ENCODE measurements at regions not wholly inside any gene's neighbourhood (a gene's known extent, or its start where the extent isn't known, plus 50 kb on each side); places are given as distances from the start of the nearest gene placed in this dataset.

GRCh38 chr13:106110241-106110855 lies 425.1 kb downstream of the EFNB2 start:
- H3K4me3 ChIP-seq (ENCODE audit: low read depth in 1 of 3, low read length in 3 of 3), result no peak overlapping the region
- no peaks in the 10 kb centered on the region for H3K4me1 ChIP-seq (ENCODE audit: control insufficient read depth in 3 of 3, insufficient read depth in 2 of 3, low read depth in 1 of 3, low read length in 2 of 3)
- no peak for FAIRE-seq
- no peaks in the 10 kb centered on the region for H3K36me3 ChIP-seq (ENCODE audit: control insufficient read depth in 3 of 3, insufficient read depth in 2 of 3, low read depth in 1 of 3, low read length in 3 of 3)
- no peaks in the 10 kb centered on the region for H3K9me3 ChIP-seq (ENCODE audit: control insufficient read depth in 2 of 2, insufficient read depth in 1 of 2, low read depth in 1 of 2, low read length in 1 of 2)
- 91 to 98% (median 93%) methylated on average over 8 of the region's 8 CpGs for WGBS, 3 donors
- H3K27me3 ChIP-seq (ENCODE audit: control insufficient read depth in 3 of 3, insufficient read depth in 3 of 3, low read length in 3 of 3), result no peaks in the 10 kb centered on the region
- DNase-seq, result no peak
- H3K27ac ChIP-seq (ENCODE audit: low read depth in 1 of 3, low read length in 2 of 3), result no peak overlapping the region

DNA sequence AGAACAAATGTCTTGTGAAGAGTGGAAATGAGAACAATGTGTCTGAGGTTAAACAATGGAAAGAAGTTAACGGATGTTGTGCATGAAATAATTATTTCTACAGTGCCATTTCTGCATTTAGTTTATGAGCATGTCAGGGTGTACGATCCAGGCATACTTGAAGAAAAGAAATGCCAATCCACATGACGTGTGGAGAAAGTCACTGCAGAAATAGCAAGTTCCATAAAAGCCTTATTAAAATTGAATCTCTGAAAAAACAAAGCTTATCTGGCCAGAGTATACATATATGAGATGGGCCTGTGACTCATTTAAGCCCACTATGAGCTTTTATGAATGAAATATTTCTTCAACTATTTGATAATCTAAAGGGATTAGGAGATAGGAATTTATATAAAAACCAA lies 426.1 kb downstream of the EFNB2 start:
- no peaks in the 10 kb centered on the region for H3K9me3 ChIP-seq (ENCODE audit: control insufficient read depth in 2 of 2, insufficient read depth in 1 of 2, low read depth in 1 of 2, low read length in 1 of 2)
- H3K27me3 ChIP-seq (ENCODE audit: control insufficient read depth in 3 of 3, insufficient read depth in 3 of 3, low read length in 3 of 3), result no peaks in the 10 kb centered on the region
- WGBS, 3 donors, result 80 to 89% (median 88%) methylated on average over 3 of the region's 3 CpGs
- H3K4me1 ChIP-seq (ENCODE audit: control insufficient read depth in 3 of 3, insufficient read depth in 2 of 3, low read depth in 1 of 3, low read length in 2 of 3), result no peaks in the 10 kb centered on the region
- H3K36me3 ChIP-seq (ENCODE audit: control insufficient read depth in 3 of 3, insufficient read depth in 2 of 3, low read depth in 1 of 3, low read length in 3 of 3), result no peaks in the 10 kb centered on the region
- FAIRE-seq (no peak), DNase-seq (no peak)
- H3K4me3 ChIP-seq (ENCODE audit: low read depth in 1 of 3, low read length in 3 of 3), result no peak overlapping the region
- H3K27ac ChIP-seq (ENCODE audit: low read depth in 1 of 3, low read length in 2 of 3), result no peak overlapping the region

DNA sequence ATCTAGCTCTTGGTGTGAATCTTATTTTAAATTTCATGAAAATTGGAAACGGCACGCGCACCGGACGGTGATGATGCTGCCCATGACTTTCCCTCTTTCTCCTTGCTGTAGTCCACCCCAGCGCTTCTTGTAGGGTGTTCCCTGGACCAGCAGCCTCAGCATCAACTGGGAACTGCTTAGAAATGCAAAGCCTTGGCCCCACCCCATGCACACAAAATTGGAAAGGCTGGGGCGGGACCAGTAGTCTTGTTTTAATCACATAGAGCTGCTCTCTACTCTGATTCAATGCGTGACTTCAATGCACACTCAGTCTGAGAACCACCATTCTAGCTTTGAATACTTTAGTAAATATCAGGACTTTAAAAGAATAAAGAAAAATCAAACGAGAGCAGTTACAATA lies 427.1 kb downstream of the EFNB2 start:
- Histone ChIP-seq H3K9me3 (ENCODE audit: control insufficient read depth in 2 of 2, insufficient read depth in 1 of 2, low read depth in 1 of 2, low read length in 1 of 2) (no peaks in the 10 kb centered on the region), H3K4me1 (ENCODE audit: control insufficient read depth in 3 of 3, insufficient read depth in 2 of 3, low read depth in 1 of 3, low read length in 2 of 3) (peaks cover 0 to 5% (median 4%) of the 10 kb centered on the region in 3 donors), H3K27me3 (ENCODE audit: control insufficient read depth in 3 of 3, insufficient read depth in 3 of 3, low read length in 3 of 3) (no peaks in the 10 kb centered on the region), H3K36me3 (ENCODE audit: control insufficient read depth in 3 of 3, insufficient read depth in 2 of 3, low read depth in 1 of 3, low read length in 3 of 3) (no peaks in the 10 kb centered on the region), H3K4me3 (ENCODE audit: low read depth in 1 of 3, low read length in 3 of 3) (no peak overlapping the region), H3K27ac (ENCODE audit: low read depth in 1 of 3, low read length in 2 of 3) (no peak overlapping the region)
- DNase-seq, result no peak
- no peak for FAIRE-seq
- 90 to 94% (median 93%) methylated on average over 9 of the region's 9 CpGs for WGBS, 3 donors

DNA sequence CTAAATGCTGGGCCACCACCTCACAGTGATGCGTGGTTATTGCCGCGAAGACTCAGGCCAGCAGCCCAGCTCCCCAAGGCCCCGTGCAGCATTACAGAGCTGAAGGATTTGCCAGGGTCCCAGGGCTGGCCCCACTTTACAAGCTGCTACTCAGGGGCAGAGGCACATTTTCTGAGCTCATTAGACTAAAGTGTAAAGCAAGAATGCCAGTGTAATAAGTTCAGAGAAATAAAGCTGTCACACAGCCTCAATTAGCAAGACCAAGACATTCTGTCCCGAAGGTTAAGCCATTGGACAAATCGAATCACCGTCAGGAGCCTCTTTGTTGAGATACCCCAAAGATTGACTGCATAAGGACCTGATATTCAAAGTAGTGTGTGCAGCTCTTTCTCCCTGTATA lies 428.4 kb downstream of the EFNB2 start:
- peaks cover 0 to 6% (median 4%) of the 10 kb centered on the region in 3 donors for H3K4me1 ChIP-seq (ENCODE audit: control insufficient read depth in 3 of 3, insufficient read depth in 2 of 3, low read depth in 1 of 3, low read length in 2 of 3)

GRCh38 chr13:106105153-106105552 lies 430.3 kb downstream of the EFNB2 start:
- 80 to 96% (median 87%) methylated on average over 1 of the region's 1 CpG for WGBS, 3 donors
- Histone ChIP-seq H3K27me3 (ENCODE audit: control insufficient read depth in 3 of 3, insufficient read depth in 3 of 3, low read length in 3 of 3) (no peaks in the 10 kb centered on the region), H3K9me3 (ENCODE audit: control insufficient read depth in 2 of 2, insufficient read depth in 1 of 2, low read depth in 1 of 2, low read length in 1 of 2) (no peaks in the 10 kb centered on the region), H3K27ac (ENCODE audit: low read depth in 1 of 3, low read length in 2 of 3) (no peak overlapping the region), H3K36me3 (ENCODE audit: control insufficient read depth in 3 of 3, insufficient read depth in 2 of 3, low read depth in 1 of 3, low read length in 3 of 3) (no peaks in the 10 kb centered on the region), H3K4me1 (ENCODE audit: control insufficient read depth in 3 of 3, insufficient read depth in 2 of 3, low read depth in 1 of 3, low read length in 2 of 3) (peaks cover 0 to 14% (median 4%) of the 10 kb centered on the region in 3 donors), H3K4me3 (ENCODE audit: low read depth in 1 of 3, low read length in 3 of 3) (no peak overlapping the region)
- DNase-seq, result no peak
- no peak for FAIRE-seq

More for the DNA sequence above, 428.4 kb downstream of the EFNB2 start:
- Histone ChIP-seq H3K4me3 (ENCODE audit: low read depth in 1 of 3, low read length in 3 of 3) (no peak overlapping the region), H3K9me3 (ENCODE audit: control insufficient read depth in 2 of 2, insufficient read depth in 1 of 2, low read depth in 1 of 2, low read length in 1 of 2) (no peaks in the 10 kb centered on the region), H3K27me3 (ENCODE audit: control insufficient read depth in 3 of 3, insufficient read depth in 3 of 3, low read length in 3 of 3) (no peaks in the 10 kb centered on the region), H3K36me3 (ENCODE audit: control insufficient read depth in 3 of 3, insufficient read depth in 2 of 3, low read depth in 1 of 3, low read length in 3 of 3) (no peaks in the 10 kb centered on the region), H3K27ac (ENCODE audit: low read depth in 1 of 3, low read length in 2 of 3) (no peak overlapping the region)
- 94 to 96% (median 94%) methylated on average over 7 of the region's 7 CpGs for WGBS, 3 donors
- DNase-seq (no peak), FAIRE-seq (no peak)

DNA sequence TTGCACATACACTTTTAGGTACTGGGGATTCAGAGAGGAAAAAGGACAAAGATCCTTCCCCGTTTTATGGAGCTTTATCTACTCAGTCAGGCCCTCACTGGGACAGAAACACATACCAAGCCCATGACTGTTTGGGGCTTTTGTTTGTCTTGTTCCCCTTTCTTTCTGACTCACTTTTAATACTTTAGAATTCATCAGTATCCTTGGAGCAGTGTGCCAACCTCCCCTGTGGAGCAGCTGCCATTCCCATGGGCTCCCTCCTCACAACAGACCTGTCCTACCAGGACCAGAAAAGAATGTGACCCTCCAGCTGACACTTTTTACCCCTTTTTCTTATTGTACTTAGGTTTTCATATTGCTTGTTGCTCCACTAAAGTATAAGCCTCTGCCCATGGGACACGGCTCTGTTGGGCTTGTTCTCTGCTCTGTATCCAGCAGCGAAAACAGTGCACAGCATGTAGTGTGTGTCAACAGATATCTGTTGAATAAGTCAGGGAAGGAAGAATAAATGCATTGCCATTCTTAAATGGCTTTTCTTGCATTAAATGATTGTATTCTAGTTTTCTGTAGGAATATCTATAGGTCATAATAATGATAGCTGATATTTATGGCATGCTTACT lies 431.1 kb downstream of the EFNB2 start:
- H3K4me1 ChIP-seq (ENCODE audit: control insufficient read depth in 3 of 3, insufficient read depth in 2 of 3, low read depth in 1 of 3, low read length in 2 of 3), result peaks cover 0 to 20% (median 4%) of the 10 kb centered on the region in 3 donors
- DNase-seq, result peak; percentile 36 to 61
- FAIRE-seq, result no peak
- no peaks in the 10 kb centered on the region for H3K27me3 ChIP-seq (ENCODE audit: control insufficient read depth in 3 of 3, insufficient read depth in 3 of 3, low read length in 3 of 3)
- WGBS, 3 donors, result 69 to 75% (median 74%) methylated on average over 3 of the region's 3 CpGs
- no peak overlapping the region for H3K4me3 ChIP-seq (ENCODE audit: low read depth in 1 of 3, low read length in 3 of 3)
- no peaks in the 10 kb centered on the region for H3K36me3 ChIP-seq (ENCODE audit: control insufficient read depth in 3 of 3, insufficient read depth in 2 of 3, low read depth in 1 of 3, low read length in 3 of 3)
- peak overlapping the region in 1 of 3 donors; percentile 29 for H3K27ac ChIP-seq (ENCODE audit: low read depth in 1 of 3, low read length in 2 of 3)
- H3K9me3 ChIP-seq (ENCODE audit: control insufficient read depth in 2 of 2, insufficient read depth in 1 of 2, low read depth in 1 of 2, low read length in 1 of 2), result no peaks in the 10 kb centered on the region

GRCh38 chr13:106103779-106104178 lies 431.7 kb downstream of the EFNB2 start:
- Histone ChIP-seq H3K27ac (ENCODE audit: low read depth in 1 of 3, low read length in 2 of 3) (peak overlapping the region in 1 of 3 donors; percentile 33), H3K9me3 (ENCODE audit: control insufficient read depth in 2 of 2, insufficient read depth in 1 of 2, low read depth in 1 of 2, low read length in 1 of 2) (no peaks in the 10 kb centered on the region), H3K36me3 (ENCODE audit: control insufficient read depth in 3 of 3, insufficient read depth in 2 of 3, low read depth in 1 of 3, low read length in 3 of 3) (no peaks in the 10 kb centered on the region), H3K4me1 (ENCODE audit: control insufficient read depth in 3 of 3, insufficient read depth in 2 of 3, low read depth in 1 of 3, low read length in 2 of 3) (peaks cover 0 to 25% (median 4%) of the 10 kb centered on the region in 3 donors), H3K4me3 (ENCODE audit: low read depth in 1 of 3, low read length in 3 of 3) (no peak overlapping the region), H3K27me3 (ENCODE audit: control insufficient read depth in 3 of 3, insufficient read depth in 3 of 3, low read length in 3 of 3) (no peaks in the 10 kb centered on the region)
- DNase-seq (peak; percentile 42 to 58), FAIRE-seq (no peak)
- 50 to 82% (median 66%) methylated on average over 10 of the region's 10 CpGs for WGBS, 3 donors

DNA sequence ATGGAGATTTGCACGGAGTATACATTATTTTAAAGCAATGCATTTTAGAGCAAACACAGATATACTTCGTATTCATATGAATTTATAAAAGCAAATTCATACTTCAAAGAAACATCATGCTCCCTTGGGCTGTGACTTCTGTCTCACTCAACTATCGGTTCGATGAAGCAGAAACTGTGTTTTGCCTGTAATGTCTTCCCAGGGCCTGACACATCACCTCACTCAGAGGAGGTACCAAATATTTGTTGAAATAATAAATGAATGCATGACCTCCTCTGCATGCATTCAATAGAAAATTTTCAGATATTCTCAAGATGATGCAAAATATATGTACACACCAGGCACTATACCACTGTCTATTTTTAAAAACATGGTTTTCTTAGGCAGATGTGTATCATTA lies 432.7 kb downstream of the EFNB2 start:
- Histone ChIP-seq H3K27ac (ENCODE audit: low read depth in 1 of 3, low read length in 2 of 3) (no peak overlapping the region), H3K9me3 (ENCODE audit: control insufficient read depth in 2 of 2, insufficient read depth in 1 of 2, low read depth in 1 of 2, low read length in 1 of 2) (no peaks in the 10 kb centered on the region), H3K4me3 (ENCODE audit: low read depth in 1 of 3, low read length in 3 of 3) (no peak overlapping the region), H3K36me3 (ENCODE audit: control insufficient read depth in 3 of 3, insufficient read depth in 2 of 3, low read depth in 1 of 3, low read length in 3 of 3) (no peaks in the 10 kb centered on the region), H3K27me3 (ENCODE audit: control insufficient read depth in 3 of 3, insufficient read depth in 3 of 3, low read length in 3 of 3) (no peaks in the 10 kb centered on the region), H3K4me1 (ENCODE audit: control insufficient read depth in 3 of 3, insufficient read depth in 2 of 3, low read depth in 1 of 3, low read length in 2 of 3) (peaks cover 0 to 35% (median 9%) of the 10 kb centered on the region in 3 donors)
- 92 to 96% (median 93%) methylated on average over 4 of the region's 4 CpGs for WGBS, 3 donors
- DNase-seq, result no peak
- no peak for FAIRE-seq
